Thyroid gland (tissue), 4 donors: ENCODE measurements at regions not wholly inside any gene's neighbourhood (a gene's known extent, or its start where the extent isn't known, plus 50 kb on each side); places are given as distances from the start of the nearest gene placed in this dataset.

Experiments
- CTCF ChIP-seq, 6 experiments: fragments of 200-600 bp in 3 of 6; fragments of 450-650 bp in 3 of 6; sonication (generic) in 3 of 6; IDR thresholded peaks; one replicate each; pipeline ENCODE4 v1.5.1; 2016 to 2019; ENCODE audit warnings: antibody characterized with exemption in 6 of 6, mild to moderate bottlenecking in 2 of 6, inconsistent platforms in 1 of 6, moderate library complexity in 1 of 6
- POLR2A ChIP-seq, 2 donors: fragments of 450-650 bp; IDR thresholded peaks; one replicate each; pipeline ENCODE4 v1.6.1; 2017; ENCODE audit warnings: antibody characterized with exemption in 2 of 2, mild to moderate bottlenecking in 2 of 2, moderate library complexity in 1 of 2

GRCh38 chr14:38363217-38363616 is 107.3 kb upstream of the CLEC14A start:
- no peak for TF ChIP-seq CTCF (IDR thresholded peaks at IDR 0.05)
- no peak for TF ChIP-seq POLR2A (IDR thresholded peaks at IDR 0.05)
